Kidney tubule cell (primary cell): ENCODE measurements at regions not wholly inside any gene's neighbourhood (a gene's known extent, or its start where the extent isn't known, plus 50 kb on each side); places are given as distances from the start of the nearest gene placed in this dataset.

ENCODE experiments used
- DNase-seq: peaks from one replicate; pipeline ENCODE4 v3.0.0-alpha.2; 2018; ENCODE audit warnings: low spot score

- no peak for DNase-seq
These were observed 255.2 kb downstream of the BUB3 start for GRCh38 chr10:123409426-123409825.

GRCh38 chr10:123409884-123410283, 255.7 kb downstream of the BUB3 start:
- no peak for DNase-seq

- no peak for DNase-seq
These were observed 252.8 kb upstream of the GPR26 start for GRCh38 chr10:123413353-123413752.

GRCh38 chr10:123415523-123415922, 250.6 kb upstream of the GPR26 start:
- DNase-seq = no peak

- no peak for DNase-seq
These were observed 248.7 kb upstream of the GPR26 start for GRCh38 chr10:123417414-123417813.

- DNase-seq = no peak
These were observed 244.7 kb upstream of the GPR26 start for GRCh38 chr10:123421461-123421860.

GRCh38 chr10:123422261-123422660, 243.9 kb upstream of the GPR26 start:
- DNase-seq = no peak

- DNase-seq = no peak
These were observed 241.6 kb upstream of the GPR26 start for GRCh38 chr10:123424537-123424936.

- DNase-seq = no peak
These were observed 240.5 kb upstream of the GPR26 start for GRCh38 chr10:123425680-123426079.

- DNase-seq = no peak
These were observed 238.9 kb upstream of the GPR26 start for GRCh38 chr10:123427165-123427786.

GRCh38 chr10:123428391-123428790, 237.8 kb upstream of the GPR26 start:
- peak; percentile 56 for DNase-seq

- peak; percentile 47 for DNase-seq
These were observed 236.4 kb upstream of the GPR26 start for GRCh38 chr10:123429706-123430221.

GRCh38 chr10:123433539-123433938, 232.6 kb upstream of the GPR26 start:
- no peak for DNase-seq

GRCh38 chr10:123434435-123435039, 231.6 kb upstream of the GPR26 start:
- DNase-seq = no peak

GRCh38 chr10:123442901-123443300, 223.3 kb upstream of the GPR26 start:
- no peak for DNase-seq

GRCh38 chr10:123443924-123444323, 222.2 kb upstream of the GPR26 start:
- DNase-seq = no peak

GRCh38 chr10:123445261-123445775, 220.8 kb upstream of the GPR26 start:
- DNase-seq = no peak

- DNase-seq = no peak
These were observed 219.6 kb upstream of the GPR26 start for GRCh38 chr10:123446449-123447156.

- DNase-seq = no peak
These were observed 216.8 kb upstream of the GPR26 start for GRCh38 chr10:123449234-123449962.

GRCh38 chr10:123450956-123451605, 215.1 kb upstream of the GPR26 start:
- no peak for DNase-seq

GRCh38 chr10:123451618-123452245, 214.4 kb upstream of the GPR26 start:
- DNase-seq = no peak
